GM23338 (cell line): ENCODE measurements at regions not wholly inside any gene's neighbourhood (a gene's known extent, or its start where the extent isn't known, plus 50 kb on each side); places are given as distances from the start of the nearest gene placed in this dataset.

ENCODE experiments used
- CREB1 ChIP-seq: fragments of 250-450 bp; sonication (Bioruptor Pico); IDR thresholded peaks from 2 replicates; pipeline ENCODE4 v1.5.0; 2020; ENCODE audit warnings: low read depth, mild to moderate bottlenecking, moderate library complexity
- EZH2 ChIP-seq: fragments of 200-600 bp; sonication (generic); IDR thresholded peaks from one replicate; pipeline ENCODE4 v1.8.0; 2017; ENCODE audit warnings: antibody characterized with exemption, mild to moderate bottlenecking, low read depth; ENCODE audit not compliant: unreplicated experiment
- EZH2phosphoT487 ChIP-seq: fragments of 200-600 bp; sonication (generic); IDR thresholded peaks from one replicate; pipeline ENCODE4 v1.8.1; 2018; ENCODE audit warnings: antibody characterized with exemption; ENCODE audit not compliant: unreplicated experiment
- JUNB ChIP-seq: IDR thresholded peaks from one replicate; pipeline ENCODE4 v1.6.1; 2016; ENCODE audit warnings: antibody characterized with exemption; ENCODE audit not compliant: unreplicated experiment
- NANOG ChIP-seq: IDR thresholded peaks from 2 replicates; pipeline ENCODE4 v1.6.1; 2016; ENCODE audit warnings: antibody characterized with exemption, borderline replicate concordance
- POLR2AphosphoS5 ChIP-seq: IDR thresholded peaks from 2 replicates; pipeline ENCODE4 v1.6.1; 2016; ENCODE audit warnings: antibody characterized with exemption, low read depth
- STAT1 ChIP-seq: IDR thresholded peaks from one replicate; pipeline ENCODE4 v1.6.1; 2016; ENCODE audit warnings: antibody characterized with exemption; ENCODE audit not compliant: unreplicated experiment
- ZNF114 ChIP-seq: fragments of 250-450 bp; sonication (Bioruptor Pico); IDR thresholded peaks from 2 replicates; pipeline ENCODE4 v1.5.0; 2020; ENCODE audit warnings: mild to moderate bottlenecking, moderate library complexity
- TF ChIP-seq, protein P1 (sequence below), 2 experiments: fragments of 200-600 bp in 1 of 2; sonication (generic) in 1 of 2; conservative IDR thresholded peaks; 2 replicates each; pipeline versions ENCODE4 v1.5.1 to v1.6.1; 2016 to 2017; ENCODE audit warnings: antibody characterized with exemption in 2 of 2, low read depth in 2 of 2, mild to moderate bottlenecking in 2 of 2, moderate library complexity in 1 of 2
- TF ChIP-seq, protein P2 (sequence below): IDR thresholded peaks from one replicate; pipeline ENCODE4 v1.6.1; 2018; ENCODE audit warnings: antibody characterized with exemption; ENCODE audit not compliant: unreplicated experiment
- TF ChIP-seq, protein P3 (sequence below): IDR thresholded peaks from 2 replicates; pipeline ENCODE4 v1.6.1; 2016; ENCODE audit warnings: antibody characterized with exemption
- TF ChIP-seq, protein P4 (sequence below): fragments of 250-450 bp; sonication (Bioruptor Pico); IDR thresholded peaks from 2 replicates; pipeline ENCODE4 v1.5.0; 2020; ENCODE audit warnings: mild to moderate bottlenecking, moderate library complexity

DNA sequence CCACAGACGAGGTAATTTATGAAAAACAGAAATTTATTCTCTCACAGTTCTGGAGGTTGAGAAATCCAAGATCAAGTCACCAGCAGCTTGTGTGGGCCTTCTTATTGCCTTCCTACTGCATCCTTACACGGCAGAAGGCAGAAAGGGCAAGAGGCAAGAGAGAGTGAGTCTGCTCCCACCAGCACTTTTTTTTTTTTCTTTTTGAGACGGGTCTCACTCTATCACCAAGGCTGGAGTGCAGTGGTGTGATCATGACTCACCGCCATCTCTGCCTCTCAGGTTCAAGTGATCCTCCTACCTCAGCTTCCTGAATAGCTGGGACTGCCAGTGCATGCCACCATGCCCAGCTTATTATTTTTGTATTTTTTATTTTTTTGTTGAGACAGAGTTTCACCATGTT, 78.5 kb upstream of the HK2 start:
- TF ChIP-seq, protein P1, sequence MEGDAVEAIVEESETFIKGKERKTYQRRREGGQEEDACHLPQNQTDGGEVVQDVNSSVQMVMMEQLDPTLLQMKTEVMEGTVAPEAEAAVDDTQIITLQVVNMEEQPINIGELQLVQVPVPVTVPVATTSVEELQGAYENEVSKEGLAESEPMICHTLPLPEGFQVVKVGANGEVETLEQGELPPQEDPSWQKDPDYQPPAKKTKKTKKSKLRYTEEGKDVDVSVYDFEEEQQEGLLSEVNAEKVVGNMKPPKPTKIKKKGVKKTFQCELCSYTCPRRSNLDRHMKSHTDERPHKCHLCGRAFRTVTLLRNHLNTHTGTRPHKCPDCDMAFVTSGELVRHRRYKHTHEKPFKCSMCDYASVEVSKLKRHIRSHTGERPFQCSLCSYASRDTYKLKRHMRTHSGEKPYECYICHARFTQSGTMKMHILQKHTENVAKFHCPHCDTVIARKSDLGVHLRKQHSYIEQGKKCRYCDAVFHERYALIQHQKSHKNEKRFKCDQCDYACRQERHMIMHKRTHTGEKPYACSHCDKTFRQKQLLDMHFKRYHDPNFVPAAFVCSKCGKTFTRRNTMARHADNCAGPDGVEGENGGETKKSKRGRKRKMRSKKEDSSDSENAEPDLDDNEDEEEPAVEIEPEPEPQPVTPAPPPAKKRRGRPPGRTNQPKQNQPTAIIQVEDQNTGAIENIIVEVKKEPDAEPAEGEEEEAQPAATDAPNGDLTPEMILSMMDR (conservative IDR thresholded peaks at IDR 0.05; ENCODE audit: low read depth in 2 of 2), result no peak
- TF ChIP-seq, protein P2, sequence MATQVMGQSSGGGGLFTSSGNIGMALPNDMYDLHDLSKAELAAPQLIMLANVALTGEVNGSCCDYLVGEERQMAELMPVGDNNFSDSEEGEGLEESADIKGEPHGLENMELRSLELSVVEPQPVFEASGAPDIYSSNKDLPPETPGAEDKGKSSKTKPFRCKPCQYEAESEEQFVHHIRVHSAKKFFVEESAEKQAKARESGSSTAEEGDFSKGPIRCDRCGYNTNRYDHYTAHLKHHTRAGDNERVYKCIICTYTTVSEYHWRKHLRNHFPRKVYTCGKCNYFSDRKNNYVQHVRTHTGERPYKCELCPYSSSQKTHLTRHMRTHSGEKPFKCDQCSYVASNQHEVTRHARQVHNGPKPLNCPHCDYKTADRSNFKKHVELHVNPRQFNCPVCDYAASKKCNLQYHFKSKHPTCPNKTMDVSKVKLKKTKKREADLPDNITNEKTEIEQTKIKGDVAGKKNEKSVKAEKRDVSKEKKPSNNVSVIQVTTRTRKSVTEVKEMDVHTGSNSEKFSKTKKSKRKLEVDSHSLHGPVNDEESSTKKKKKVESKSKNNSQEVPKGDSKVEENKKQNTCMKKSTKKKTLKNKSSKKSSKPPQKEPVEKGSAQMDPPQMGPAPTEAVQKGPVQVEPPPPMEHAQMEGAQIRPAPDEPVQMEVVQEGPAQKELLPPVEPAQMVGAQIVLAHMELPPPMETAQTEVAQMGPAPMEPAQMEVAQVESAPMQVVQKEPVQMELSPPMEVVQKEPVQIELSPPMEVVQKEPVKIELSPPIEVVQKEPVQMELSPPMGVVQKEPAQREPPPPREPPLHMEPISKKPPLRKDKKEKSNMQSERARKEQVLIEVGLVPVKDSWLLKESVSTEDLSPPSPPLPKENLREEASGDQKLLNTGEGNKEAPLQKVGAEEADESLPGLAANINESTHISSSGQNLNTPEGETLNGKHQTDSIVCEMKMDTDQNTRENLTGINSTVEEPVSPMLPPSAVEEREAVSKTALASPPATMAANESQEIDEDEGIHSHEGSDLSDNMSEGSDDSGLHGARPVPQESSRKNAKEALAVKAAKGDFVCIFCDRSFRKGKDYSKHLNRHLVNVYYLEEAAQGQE, result no peak
- no peak for TF ChIP-seq JUNB
- no peak for TF ChIP-seq EZH2
- no peak for TF ChIP-seq POLR2AphosphoS5
- TF ChIP-seq EZH2phosphoT487, result no peak
- no peak for TF ChIP-seq CREB1 (CRISPR knock-in tag)
- no peak for TF ChIP-seq NANOG
- TF ChIP-seq, protein P3, sequence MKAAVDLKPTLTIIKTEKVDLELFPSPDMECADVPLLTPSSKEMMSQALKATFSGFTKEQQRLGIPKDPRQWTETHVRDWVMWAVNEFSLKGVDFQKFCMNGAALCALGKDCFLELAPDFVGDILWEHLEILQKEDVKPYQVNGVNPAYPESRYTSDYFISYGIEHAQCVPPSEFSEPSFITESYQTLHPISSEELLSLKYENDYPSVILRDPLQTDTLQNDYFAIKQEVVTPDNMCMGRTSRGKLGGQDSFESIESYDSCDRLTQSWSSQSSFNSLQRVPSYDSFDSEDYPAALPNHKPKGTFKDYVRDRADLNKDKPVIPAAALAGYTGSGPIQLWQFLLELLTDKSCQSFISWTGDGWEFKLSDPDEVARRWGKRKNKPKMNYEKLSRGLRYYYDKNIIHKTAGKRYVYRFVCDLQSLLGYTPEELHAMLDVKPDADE, result no peak
- TF ChIP-seq, protein P4, sequence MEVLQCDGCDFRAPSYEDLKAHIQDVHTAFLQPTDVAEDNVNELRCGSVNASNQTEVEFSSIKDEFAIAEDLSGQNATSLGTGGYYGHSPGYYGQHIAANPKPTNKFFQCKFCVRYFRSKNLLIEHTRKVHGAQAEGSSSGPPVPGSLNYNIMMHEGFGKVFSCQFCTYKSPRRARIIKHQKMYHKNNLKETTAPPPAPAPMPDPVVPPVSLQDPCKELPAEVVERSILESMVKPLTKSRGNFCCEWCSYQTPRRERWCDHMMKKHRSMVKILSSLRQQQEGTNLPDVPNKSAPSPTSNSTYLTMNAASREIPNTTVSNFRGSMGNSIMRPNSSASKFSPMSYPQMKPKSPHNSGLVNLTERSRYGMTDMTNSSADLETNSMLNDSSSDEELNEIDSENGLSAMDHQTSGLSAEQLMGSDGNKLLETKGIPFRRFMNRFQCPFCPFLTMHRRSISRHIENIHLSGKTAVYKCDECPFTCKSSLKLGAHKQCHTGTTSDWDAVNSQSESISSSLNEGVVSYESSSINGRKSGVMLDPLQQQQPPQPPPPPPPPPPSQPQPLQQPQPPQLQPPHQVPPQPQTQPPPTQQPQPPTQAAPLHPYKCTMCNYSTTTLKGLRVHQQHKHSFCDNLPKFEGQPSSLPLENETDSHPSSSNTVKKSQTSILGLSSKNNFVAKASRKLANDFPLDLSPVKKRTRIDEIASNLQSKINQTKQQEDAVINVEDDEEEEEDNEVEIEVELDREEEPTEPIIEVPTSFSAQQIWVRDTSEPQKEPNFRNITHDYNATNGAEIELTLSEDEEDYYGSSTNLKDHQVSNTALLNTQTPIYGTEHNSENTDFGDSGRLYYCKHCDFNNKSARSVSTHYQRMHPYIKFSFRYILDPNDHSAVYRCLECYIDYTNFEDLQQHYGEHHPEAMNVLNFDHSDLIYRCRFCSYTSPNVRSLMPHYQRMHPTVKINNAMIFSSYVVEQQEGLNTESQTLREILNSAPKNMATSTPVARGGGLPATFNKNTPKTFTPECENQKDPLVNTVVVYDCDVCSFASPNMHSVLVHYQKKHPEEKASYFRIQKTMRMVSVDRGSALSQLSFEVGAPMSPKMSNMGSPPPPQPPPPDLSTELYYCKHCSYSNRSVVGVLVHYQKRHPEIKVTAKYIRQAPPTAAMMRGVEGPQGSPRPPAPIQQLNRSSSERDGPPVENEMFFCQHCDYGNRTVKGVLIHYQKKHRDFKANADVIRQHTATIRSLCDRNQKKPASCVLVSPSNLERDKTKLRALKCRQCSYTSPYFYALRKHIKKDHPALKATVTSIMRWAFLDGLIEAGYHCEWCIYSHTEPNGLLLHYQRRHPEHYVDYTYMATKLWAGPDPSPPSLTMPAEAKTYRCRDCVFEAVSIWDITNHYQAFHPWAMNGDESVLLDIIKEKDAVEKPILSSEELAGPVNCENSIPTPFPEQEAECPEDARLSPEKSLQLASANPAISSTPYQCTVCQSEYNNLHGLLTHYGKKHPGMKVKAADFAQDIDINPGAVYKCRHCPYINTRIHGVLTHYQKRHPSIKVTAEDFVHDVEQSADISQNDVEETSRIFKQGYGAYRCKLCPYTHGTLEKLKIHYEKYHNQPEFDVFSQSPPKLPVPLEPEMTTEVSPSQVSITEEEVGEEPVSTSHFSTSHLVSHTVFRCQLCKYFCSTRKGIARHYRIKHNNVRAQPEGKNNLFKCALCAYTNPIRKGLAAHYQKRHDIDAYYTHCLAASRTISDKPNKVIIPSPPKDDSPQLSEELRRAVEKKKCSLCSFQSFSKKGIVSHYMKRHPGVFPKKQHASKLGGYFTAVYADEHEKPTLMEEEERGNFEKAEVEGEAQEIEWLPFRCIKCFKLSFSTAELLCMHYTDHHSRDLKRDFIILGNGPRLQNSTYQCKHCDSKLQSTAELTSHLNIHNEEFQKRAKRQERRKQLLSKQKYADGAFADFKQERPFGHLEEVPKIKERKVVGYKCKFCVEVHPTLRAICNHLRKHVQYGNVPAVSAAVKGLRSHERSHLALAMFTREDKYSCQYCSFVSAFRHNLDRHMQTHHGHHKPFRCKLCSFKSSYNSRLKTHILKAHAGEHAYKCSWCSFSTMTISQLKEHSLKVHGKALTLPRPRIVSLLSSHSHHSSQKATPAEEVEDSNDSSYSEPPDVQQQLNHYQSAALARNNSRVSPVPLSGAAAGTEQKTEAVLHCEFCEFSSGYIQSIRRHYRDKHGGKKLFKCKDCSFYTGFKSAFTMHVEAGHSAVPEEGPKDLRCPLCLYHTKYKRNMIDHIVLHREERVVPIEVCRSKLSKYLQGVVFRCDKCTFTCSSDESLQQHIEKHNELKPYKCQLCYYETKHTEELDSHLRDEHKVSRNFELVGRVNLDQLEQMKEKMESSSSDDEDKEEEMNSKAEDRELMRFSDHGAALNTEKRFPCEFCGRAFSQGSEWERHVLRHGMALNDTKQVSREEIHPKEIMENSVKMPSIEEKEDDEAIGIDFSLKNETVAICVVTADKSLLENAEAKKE (CRISPR knock-in tag), result no peak
- no peak for TF ChIP-seq STAT1
- no peak for TF ChIP-seq ZNF114 (CRISPR knock-in tag)
